IMR-90 (cell line): ENCODE measurements at regions not wholly inside any gene's neighbourhood (a gene's known extent, or its start where the extent isn't known, plus 50 kb on each side); places are given as distances from the start of the nearest gene placed in this dataset.

Experiments
- ATAC-seq: fragments of 200-7000 bp; cut with Tn5 transposase; 2 replicates; pipeline ENCODE4 v1.9.1; 2020; ENCODE audit warnings: low read depth, mild to moderate bottlenecking, moderate library complexity
- BruUV-seq: library from RNA; stranded (reverse); fragments of 400-500 nt; replicated peaks from 2 replicates; lab custom pipeline; 2021; lab: Mats Ljungman, UMichigan
- CTCF ChIA-PET: fragments of 300-600 bp; formaldehyde crosslinking; extraction: SDS; loops from one replicate; lab custom pipeline; 2021; ENCODE audit warnings: antibody characterized with exemption; lab: Yijun Ruan, JAX
- POLR2A ChIA-PET: fragments of 300-600 bp; sonication (Branson Sonifier 250); formaldehyde crosslinking; loops from one replicate; lab custom pipeline; 2022; ENCODE audit warnings: antibody characterized with exemption; ENCODE audit not compliant: unreplicated experiment; lab: Charles Lee
- DNase-seq: peaks from one replicate; pipeline ENCODE4 v3.0.0; 2013
- H2AFZ ChIP-seq: replicated peaks from 2 replicates; pipeline ENCODE3; 2013; ENCODE audit warnings: low read length, mild to moderate bottlenecking; ENCODE audit not compliant: poor library complexity
- H2AK5ac ChIP-seq: 2 replicates; pipeline ENCODE4 v1.6.1; 2013; ENCODE audit warnings: low read depth, low read length, inconsistent platforms
- H2AK9ac ChIP-seq: replicated peaks from 2 replicates; pipeline ENCODE3; 2013; ENCODE audit warnings: mild to moderate bottlenecking, low read depth, low read length, moderate library complexity; ENCODE audit not compliant: poor library complexity
- H2BK120ac ChIP-seq: 2 replicates; pipeline ENCODE4 v1.6.1; 2013; ENCODE audit warnings: low read depth, low read length, inconsistent platforms
- H2BK15ac ChIP-seq: 3 replicates; pipeline ENCODE4 v1.6.1; 2013; ENCODE audit warnings: low read depth, low read length, inconsistent platforms
- H2BK20ac ChIP-seq: 2 replicates; pipeline ENCODE4 v1.6.1; 2013; ENCODE audit warnings: low read depth, mild to moderate bottlenecking, inconsistent platforms, low read length, moderate library complexity
- H2BK5ac ChIP-seq: 2 replicates; pipeline ENCODE4 v1.6.1; 2013; ENCODE audit warnings: mild to moderate bottlenecking, low read depth, low read length, inconsistent platforms; ENCODE audit not compliant: poor library complexity, severe bottlenecking
- H3K14ac ChIP-seq: replicated peaks from 2 replicates; pipeline ENCODE4 v1.6.1; 2013; ENCODE audit warnings: low read depth, low read length, inconsistent platforms
- H3K18ac ChIP-seq: 2 replicates; pipeline ENCODE4 v1.6.1; 2013; ENCODE audit warnings: low read depth, low read length, control low read depth
- H3K23ac ChIP-seq: 2 replicates; pipeline ENCODE4 v1.6.1; 2013; ENCODE audit warnings: low read depth, low read length, inconsistent platforms
- H3K27ac ChIP-seq: 2 replicates; pipeline ENCODE4 v1.5.1; 2013; ENCODE audit warnings: mild to moderate bottlenecking, control low read depth, low read length; ENCODE audit not compliant: insufficient read depth
- H3K27me3 ChIP-seq: 2 replicates; pipeline ENCODE4 v1.6.1; 2013; ENCODE audit warnings: low read length; ENCODE audit not compliant: control insufficient read depth, insufficient read depth
- H3K36me3 ChIP-seq: 2 replicates; pipeline ENCODE4 v1.6.1; 2013; ENCODE audit warnings: low read length, mixed read lengths; ENCODE audit not compliant: control insufficient read depth, insufficient read depth
- H3K4ac ChIP-seq: 2 replicates; pipeline ENCODE4 v1.6.1; 2013; ENCODE audit warnings: low read depth, low read length, inconsistent platforms
- H3K4me1 ChIP-seq: 2 replicates; pipeline ENCODE4 v1.6.1; 2013; ENCODE audit warnings: low read length, mixed read lengths; ENCODE audit not compliant: control insufficient read depth, insufficient read depth
- H3K4me2 ChIP-seq: 2 replicates; pipeline ENCODE4 v1.6.1; 2013; ENCODE audit warnings: low read depth, mild to moderate bottlenecking, control low read depth, low read length, moderate library complexity
- H3K4me3 ChIP-seq: 2 replicates; pipeline ENCODE4 v1.5.1; 2013; ENCODE audit warnings: low read depth, mild to moderate bottlenecking, control low read depth, low read length, moderate library complexity; ENCODE audit not compliant: insufficient read depth
- H3K56ac ChIP-seq: 2 replicates; pipeline ENCODE4 v1.6.1; 2013; ENCODE audit warnings: low read length, inconsistent platforms; ENCODE audit not compliant: insufficient read depth; ENCODE audit errors: extremely low read depth
- H3K79me1 ChIP-seq, 2 experiments: 2 replicates each; pipeline ENCODE4 v1.6.1; 2013; ENCODE audit warnings: low read length in 2 of 2, inconsistent platforms in 1 of 2, low read depth in 1 of 2
- H3K9ac ChIP-seq: 2 replicates; pipeline ENCODE4 v1.6.1; 2013; ENCODE audit warnings: low read depth, low read length, control low read depth
- H3K9me1 ChIP-seq: 2 replicates; pipeline ENCODE4 v1.6.1; 2013; ENCODE audit warnings: low read length, inconsistent platforms; ENCODE audit not compliant: insufficient read depth
- H3K9me3 ChIP-seq: 2 replicates; pipeline ENCODE4 v1.6.1; 2013; ENCODE audit warnings: low read length; ENCODE audit not compliant: control insufficient read depth, insufficient read depth
- H4K20me1 ChIP-seq: 2 replicates; pipeline ENCODE4 v1.6.1; 2013; ENCODE audit warnings: low read length, inconsistent platforms; ENCODE audit not compliant: insufficient read depth
- H4K5ac ChIP-seq: 2 replicates; pipeline ENCODE4 v1.6.1; 2013; ENCODE audit warnings: mild to moderate bottlenecking, low read depth, low read length, control low read depth
- H4K8ac ChIP-seq, 2 experiments: 2 replicates each; pipeline ENCODE4 v1.6.1; 2013; ENCODE audit warnings: low read depth in 2 of 2, low read length in 2 of 2, control low read depth in 1 of 2, inconsistent platforms in 1 of 2
- H4K91ac ChIP-seq: 2 replicates; pipeline ENCODE4 v1.6.1; 2013; ENCODE audit warnings: low read depth, low read length, inconsistent platforms; ENCODE audit not compliant: insufficient read depth
- CEBPB ChIP-seq: IDR thresholded peaks from 2 replicates; pipeline ENCODE4 v1.6.1; 2012; ENCODE audit warnings: low read depth, low read length, improper control_type of control experiment
- MAFK ChIP-seq: IDR thresholded peaks from 2 replicates; pipeline ENCODE4 v1.6.1; 2012; ENCODE audit warnings: low read depth, low read length, improper control_type of control experiment
- NFE2L2 ChIP-seq: fragments of 150-350 bp; IDR thresholded peaks from 2 replicates; pipeline ENCODE4 v1.6.1; 2016; ENCODE audit warnings: low read depth, mild to moderate bottlenecking, low read length
- RFX5 ChIP-seq: IDR thresholded peaks from 2 replicates; pipeline ENCODE4 v1.8.0; 2012; ENCODE audit warnings: low read depth, mild to moderate bottlenecking, low read length, moderate library complexity
- WGBS, 2 experiments: methylation state at CpG; one replicate each; pipeline versions ENCODE4 v1.1.5 to v1.1.7; 2013; ENCODE audit warnings: missing lambda C conversion rate in 2 of 2; ENCODE audit not compliant: insufficient read length in 1 of 2; ENCODE audit errors: extremely low coverage in 2 of 2; 5-methylcytosine and 5-hydroxymethylcytosine counted together
- dilution Hi-C: fragments of 300-500 bp; cut with HindIII; formaldehyde crosslinking; loops from one replicate; pipeline ENCODE4 v1.14.3; 2018; ENCODE audit warnings: low sequenced_read_pairs; ENCODE audit not compliant: unreplicated experiment
- in situ Hi-C: fragments of 300-500 bp; cut with MboI; formaldehyde crosslinking; loops from 3 replicates; pipeline ENCODE4 v1.14.3; 2019; ENCODE audit warnings: low sequenced_read_pairs, inconsistent platforms, mixed read lengths
- intact Hi-C: fragments of 100-400 bp; cut with micrococcal nuclease; formaldehyde crosslinking; loops from 2 replicates; pipeline ENCODE4 v1.10.0; 2022

- Histone ChIP-seq H2AK9ac (no peak overlapping the region), H3K79me1 (no peaks in the 10 kb centered on the region), H3K27ac (no peak overlapping the region), H4K91ac (no peak overlapping the region), H3K9me1 (no peaks in the 10 kb centered on the region), H3K36me3 (no peaks in the 10 kb centered on the region), H3K56ac (no peak overlapping the region), H3K9ac (no peak overlapping the region), H3K4me3 (no peak overlapping the region), H3K9me3 (no peaks in the 10 kb centered on the region), H3K18ac (no peak overlapping the region), H2BK15ac (no peak overlapping the region), H4K8ac (no peak overlapping the region), H3K4me2 (no peak overlapping the region), H3K27me3 (no peaks in the 10 kb centered on the region), H3K14ac (no peak overlapping the region), H3K4me1 (no peaks in the 10 kb centered on the region), H2AK5ac (no peak overlapping the region), H2BK5ac (no peak overlapping the region), H3K4ac (no peak overlapping the region), H2AFZ (no peak overlapping the region), H4K5ac (no peak overlapping the region), H2BK20ac (no peak overlapping the region), H4K20me1 (no peaks in the 10 kb centered on the region), H2BK120ac (no peak overlapping the region), H3K23ac (no peak overlapping the region)
- intact Hi-C loops = no loop called here
- no peak for TF ChIP-seq CEBPB
- TF ChIP-seq RFX5 = no peak
- TF ChIP-seq NFE2L2 = no peak
- TF ChIP-seq MAFK = no peak
- dilution Hi-C loops = no loop called here
- DNase-seq (no peak), ATAC-seq (no peak)
- CTCF ChIA-PET = no interaction called here
- no TSS peak for BruUV-seq
- WGBS, 2 experiments = 80% methylated on average over 1 of the region's 2 CpGs; no CpG with 5 or more reads in 1 of the 2 experiments
- in situ Hi-C loops = no loop called here
- POLR2A ChIA-PET = no interaction called here
These were observed 2506.6 kb downstream of the ARAP2 start for GRCh38 chr4:33737726-33738125.
